Activated CD8-positive, alpha-beta T cell treated with anti-CD3 and anti-CD28 coated beads for 36 hours (primary cell): ENCODE measurements at regions not wholly inside any gene's neighbourhood (a gene's known extent, or its start where the extent isn't known, plus 50 kb on each side); places are given as distances from the start of the nearest gene placed in this dataset.
A peak's percentile ranks its signal among the peaks of the same experiment; 100 is the strongest.

Experiments used
- ATAC-seq: fragments of 200-7000 bp; cut with Tn5 transposase; one replicate; pipeline ENCODE4 v1.10.0; 2021; ENCODE audit warnings: mild to moderate bottlenecking, moderate library complexity
- CTCF ChIA-PET: fragments of 350-600 bp; sonication (Branson Sonifier 250); formaldehyde crosslinking; loops from one replicate; lab custom pipeline; 2021; ENCODE audit warnings: antibody characterized with exemption; lab: Charles Lee
- POLR2A ChIA-PET: fragments of 350-600 bp; sonication (Branson Sonifier 250); formaldehyde crosslinking; loops from one replicate; lab custom pipeline; 2021; ENCODE audit warnings: antibody characterized with exemption; lab: Charles Lee
- DNase-seq: peaks from one replicate; pipeline ENCODE4 v3.0.0-alpha.2; 2020
- H3K27ac Mint-ChIP-seq: one replicate; pipeline ENCODE4 v1.8.0; 2021; ENCODE audit warnings: mild to moderate bottlenecking, mixed read lengths
- H3K27me3 Mint-ChIP-seq: one replicate; pipeline ENCODE4 v1.8.0; 2021; ENCODE audit warnings: mixed read lengths
- H3K36me3 Mint-ChIP-seq: one replicate; pipeline ENCODE4 v1.8.0; 2021; ENCODE audit warnings: low read depth, mixed read lengths
- H3K4me1 Mint-ChIP-seq: one replicate; pipeline ENCODE4 v1.8.0; 2021; ENCODE audit warnings: low read depth, mixed read lengths
- H3K4me3 Mint-ChIP-seq: one replicate; pipeline ENCODE4 v1.8.0; 2021; ENCODE audit warnings: mild to moderate bottlenecking, moderate library complexity, mixed read lengths
- H3K9me3 Mint-ChIP-seq: one replicate; pipeline ENCODE4 v1.8.0; 2021; ENCODE audit warnings: mixed read lengths
- CTCF ChIP-seq: fragments of 200-600 bp; IDR thresholded peaks from one replicate; pipeline ENCODE4 v1.8.0; 2022; ENCODE audit warnings: antibody characterized with exemption, mild to moderate bottlenecking
- intact Hi-C: fragments of 100-400 bp; cut with micrococcal nuclease; formaldehyde crosslinking; loops from one replicate; pipeline ENCODE4 v1.10.0; 2022

DNA sequence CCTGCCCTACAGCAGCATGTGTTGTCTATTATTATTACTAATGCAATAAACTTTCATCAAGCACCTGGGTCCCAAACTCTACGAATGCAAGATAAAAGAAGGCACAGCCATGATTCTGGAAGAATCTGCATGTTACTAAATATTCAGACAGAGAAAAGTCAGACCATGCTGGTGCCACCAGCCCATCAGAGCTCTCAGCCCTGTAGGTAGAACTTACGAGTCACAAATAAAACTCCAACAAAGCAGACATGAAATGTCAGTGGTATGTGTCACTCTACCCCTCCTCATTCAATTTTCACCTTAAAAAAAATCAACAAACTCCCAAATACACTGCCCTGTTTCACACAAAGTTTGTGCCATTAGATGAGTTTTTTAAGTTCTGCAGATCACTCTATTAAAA, 62.4 kb upstream of the TIAM1 start:
- CTCF ChIA-PET: no interaction called here
- Mint-ChIP-seq H3K4me1 (peaks cover 17% of the 10 kb centered on the region), H3K9me3 (no peaks in the 10 kb centered on the region), H3K27ac (no peak overlapping the region), H3K4me3 (no peak overlapping the region), H3K36me3 (no peaks in the 10 kb centered on the region), H3K27me3 (no peaks in the 10 kb centered on the region)
- DNase-seq: peak; percentile 16
- POLR2A ChIA-PET: no interaction called here
- ATAC-seq: peak; percentile 58
- intact Hi-C loops: no loop called here
- no peak for TF ChIP-seq CTCF

DNA sequence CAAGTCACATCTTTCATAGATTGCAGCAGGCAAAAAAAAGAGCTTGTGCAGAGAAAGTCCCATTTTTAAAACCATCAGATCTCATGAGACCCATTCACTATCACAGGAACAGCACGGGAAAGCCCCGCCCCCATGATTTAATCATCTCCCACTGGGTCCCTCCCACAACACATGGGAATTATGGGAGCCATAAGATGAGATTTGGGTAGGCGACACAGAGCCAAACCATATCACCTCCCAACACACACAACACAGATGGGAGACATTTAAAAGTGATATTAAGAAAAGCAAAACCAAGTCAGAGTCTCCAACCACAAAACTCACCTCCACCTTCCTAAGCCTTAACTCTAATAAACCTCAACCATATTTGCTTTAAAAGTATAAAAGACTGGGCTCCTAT, 61.5 kb upstream of the TIAM1 start:
- Mint-ChIP-seq H3K9me3 (no peaks in the 10 kb centered on the region), H3K4me3 (no peak overlapping the region), H3K4me1 (peaks cover 19% of the 10 kb centered on the region), H3K36me3 (no peaks in the 10 kb centered on the region), H3K27me3 (no peaks in the 10 kb centered on the region), H3K27ac (no peak overlapping the region)
- ATAC-seq (no peak), DNase-seq (no peak)
- TF ChIP-seq CTCF: no peak
- CTCF ChIA-PET: no interaction called here
- intact Hi-C loops: no loop called here
- POLR2A ChIA-PET: no interaction called here

DNA sequence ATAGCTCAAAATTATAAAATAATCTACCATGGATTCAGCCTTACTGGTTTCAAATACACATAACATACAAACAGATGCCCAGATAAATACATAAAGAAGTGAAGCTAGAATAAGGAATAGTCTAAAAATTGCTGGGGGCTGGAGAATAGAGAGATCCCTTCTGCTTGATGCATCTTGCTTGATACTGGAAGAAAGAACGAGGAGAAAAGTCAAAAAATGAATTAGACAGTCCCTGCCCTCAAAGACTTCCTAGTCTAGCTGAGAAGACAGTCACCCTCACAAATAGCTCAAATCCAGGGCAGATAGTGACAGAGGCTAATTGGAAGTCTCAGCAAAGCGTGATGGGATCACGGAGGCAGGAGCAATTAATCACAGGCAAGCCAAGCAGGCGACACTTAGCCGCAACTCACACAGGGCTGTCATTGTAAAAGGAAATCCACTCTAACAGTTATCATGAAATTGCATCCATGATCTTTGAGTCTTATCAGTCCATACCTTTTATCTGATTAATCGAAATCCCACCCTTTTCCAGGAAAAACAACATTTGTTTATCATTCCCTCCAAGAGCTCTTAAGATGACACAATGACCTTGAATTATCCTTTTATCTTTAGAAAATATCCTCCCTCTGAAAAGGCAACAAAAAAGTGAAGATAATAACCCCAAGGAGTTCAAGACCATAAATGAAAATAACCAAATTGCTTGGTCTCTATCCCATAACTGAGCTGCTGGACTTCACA, 59.7 kb upstream of the TIAM1 start:
- ChIA-PET CTCF (interaction anchor here (0.9 to 1.2 kb wide), 3 partner anchors 9 to 177 kb away, joined by 3 to 4 read pairs (median 3); no protein-coding TSS in a partner anchor), POLR2A (no interaction called here)
- Mint-ChIP-seq H3K4me1 (peaks cover 24% of the 10 kb centered on the region), H3K27me3 (no peaks in the 10 kb centered on the region), H3K36me3 (no peaks in the 10 kb centered on the region), H3K4me3 (no peak overlapping the region), H3K9me3 (no peaks in the 10 kb centered on the region), H3K27ac (no peak overlapping the region)
- DNase-seq (no peak), ATAC-seq (no peak)
- TF ChIP-seq CTCF: no peak
- intact Hi-C loops: no loop called here

DNA sequence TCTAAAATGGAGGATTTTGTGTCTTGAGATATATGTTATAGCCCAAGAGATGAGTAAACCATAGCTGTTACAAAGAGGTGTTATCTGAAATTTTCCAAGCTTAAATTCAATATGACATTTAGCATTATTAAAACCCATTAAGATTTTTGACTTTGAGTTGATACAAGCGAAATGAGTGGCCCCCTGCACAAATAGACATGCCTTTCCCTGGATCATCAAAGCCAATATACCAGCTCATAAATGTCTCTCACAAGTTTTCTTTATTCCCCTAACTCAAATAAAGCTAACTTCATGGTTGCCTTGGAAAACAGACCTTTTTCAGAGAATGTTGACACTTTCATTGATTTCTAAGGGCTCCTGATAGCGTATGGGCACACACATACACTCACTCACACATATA, 55.5 kb upstream of the TIAM1 start:
- H3K4me1 Mint-ChIP-seq: peaks cover 34% of the 10 kb centered on the region
- DNase-seq: no peak
- H3K9me3 Mint-ChIP-seq: no peaks in the 10 kb centered on the region
- no peak for TF ChIP-seq CTCF
- intact Hi-C loops: loop anchor here (5.0 kb wide), 1 partner anchor 37 kb away; no protein-coding TSS in a partner anchor
- ChIA-PET POLR2A (no interaction called here), CTCF (interaction anchor here (0.8 to 2.4 kb wide), 7 partner anchors 9 to 302 kb away, joined by 3 to 7 read pairs (median 4); no protein-coding TSS in a partner anchor)
- no peaks in the 10 kb centered on the region for H3K27me3 Mint-ChIP-seq
- H3K36me3 Mint-ChIP-seq: no peaks in the 10 kb centered on the region
- ATAC-seq: no peak
- no peak overlapping the region for H3K27ac Mint-ChIP-seq
- H3K4me3 Mint-ChIP-seq: no peak overlapping the region

- Mint-ChIP-seq H3K4me3 (no peak overlapping the region), H3K9me3 (no peaks in the 10 kb centered on the region), H3K4me1 (peaks cover 42% of the 10 kb centered on the region), H3K36me3 (no peaks in the 10 kb centered on the region), H3K27me3 (no peaks in the 10 kb centered on the region), H3K27ac (peak overlapping the region; percentile 1)
- POLR2A ChIA-PET: no interaction called here
- ATAC-seq: no peak
- no peak for TF ChIP-seq CTCF
- CTCF ChIA-PET: interaction anchor here (1.3 kb wide), 1 partner anchor 301 kb away, joined by 4 read pairs; no protein-coding TSS in a partner anchor
- no peak for DNase-seq
- intact Hi-C loops: loop anchor here (5.0 kb wide), 1 partner anchor 36 kb away; no protein-coding TSS in a partner anchor
These were observed 54.5 kb upstream of the TIAM1 start for GRCh38 chr21:31398574-31398973.
